ENCODE measurements at regions not wholly inside any gene's neighbourhood (a gene's known extent, or its start where the extent isn't known, plus 50 kb on each side); places are given as distances from the start of the nearest gene placed in this dataset.
"Not testable (repeated sequence)": the region's sequence is repeated elsewhere in the genome, so short reads cannot be mapped to it uniquely, and the experiment has no call there.

GRCh38 chr6:60663199-60663598 is 1622.8 kb downstream of the KHDRBS2 start:
- not testable (repeated sequence) for DNase-seq

DNA sequence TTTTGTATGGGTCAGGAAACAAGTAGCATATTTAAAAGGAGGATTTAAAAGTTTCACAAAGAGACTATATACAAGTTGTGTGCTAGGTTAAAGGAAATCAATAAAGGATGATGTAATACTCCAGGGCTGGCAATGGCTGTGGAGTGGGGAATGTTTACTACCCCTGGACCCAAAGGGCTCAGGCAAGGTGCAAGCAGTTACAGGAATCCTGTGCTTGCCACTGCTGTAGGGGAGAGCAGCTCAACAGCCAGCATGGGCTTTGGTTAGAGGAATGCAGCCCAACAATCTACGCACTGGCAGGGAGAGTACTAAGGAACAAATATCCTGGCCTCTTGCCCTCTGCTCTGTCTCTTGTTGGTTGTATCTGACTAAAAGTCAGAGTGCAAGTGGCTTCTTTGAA is 1642.2 kb downstream of the KHDRBS2 start:
- no peak for DNase-seq

GRCh38 chr6:60639185-60639584 is 1646.8 kb downstream of the KHDRBS2 start:
- DNase-seq = not testable (repeated sequence)
